ENCODE measurements at regions not wholly inside any gene's neighbourhood (a gene's known extent, or its start where the extent isn't known, plus 50 kb on each side); places are given as distances from the start of the nearest gene placed in this dataset.

DNA sequence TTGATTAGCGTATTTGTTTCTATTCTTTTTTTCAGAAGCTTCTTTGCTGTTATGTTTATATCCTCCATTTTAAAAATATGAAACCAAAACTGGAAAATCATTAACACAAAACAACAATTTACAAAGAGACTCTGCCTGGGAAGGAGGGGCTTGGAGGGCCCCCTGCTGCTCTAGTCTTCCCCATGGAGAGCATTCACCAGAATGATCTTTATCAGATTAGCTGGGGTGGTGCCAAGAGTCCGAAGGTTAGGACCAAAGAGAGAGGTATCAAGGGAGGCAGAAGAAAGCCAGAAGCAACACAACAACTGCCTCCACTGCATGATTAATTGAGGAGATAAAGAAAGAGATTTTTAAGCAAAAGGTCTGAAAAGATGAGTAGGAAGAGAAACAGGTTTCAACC lies 218.6 kb downstream of the IRS1 start (continued):
- TF ChIP-seq ATF7-NPFF (CRISPR knock-in tag; IDR thresholded peaks at IDR 0.05; ENCODE audit: low read depth) (no peak), KLF11 (CRISPR knock-in tag; IDR thresholded peaks at IDR 0.05) (peak; percentile 58; the same call in 1 of the 2 replicates), ZNF619 (CRISPR knock-in tag; IDR thresholded peaks at IDR 0.05) (no peak), SAFB2 (CRISPR knock-in tag; IDR thresholded peaks at IDR 0.05; ENCODE audit: borderline replicate concordance, low read depth) (no peak), IRF2 (CRISPR knock-in tag; IDR thresholded peaks at IDR 0.05) (peak; percentile 84), THAP7 (CRISPR knock-in tag; IDR thresholded peaks at IDR 0.05) (no peak), SNRNP70 (IDR thresholded peaks at IDR 0.05; ENCODE audit: low read depth, low read length) (no peak), ARNT2 (CRISPR knock-in tag; IDR thresholded peaks at IDR 0.05; ENCODE audit: low read depth) (no peak), MED13 (CRISPR knock-in tag; IDR thresholded peaks at IDR 0.05) (no peak), NAIF1 (CRISPR knock-in tag; IDR thresholded peaks at IDR 0.05; ENCODE audit: borderline replicate concordance) (no peak), AKAP8 (CRISPR knock-in tag; IDR thresholded peaks at IDR 0.05) (no peak), ZFP36 (IDR thresholded peaks at IDR 0.05; ENCODE audit: borderline replicate concordance, low read depth, low read length, partially characterized antibody) (no peak), STAT5B (CRISPR knock-in tag; IDR thresholded peaks at IDR 0.05) (no peak), ZNF468 (CRISPR knock-in tag; IDR thresholded peaks at IDR 0.05) (no peak), EHMT2 (IDR thresholded peaks at IDR 0.05; ENCODE audit: borderline replicate concordance, low read depth, low read length) (no peak), EP300 (IDR thresholded peaks at IDR 0.05; ENCODE audit: low read depth in 2 of 2, low read length in 2 of 2) (peak in 1 of 2 experiments; percentile 81; a peak in 2 of 4 replicates), EP300 (CRISPR knock-in tag; IDR thresholded peaks at IDR 0.05; ENCODE audit: borderline replicate concordance) (0 out of 2 replicates have a peak, but pooled peaks have one; percentile 36), ATM (IDR thresholded peaks at IDR 0.05; ENCODE audit: borderline replicate concordance) (no peak), GATA4 (IDR thresholded peaks at IDR 0.05; ENCODE audit: borderline replicate concordance, low read depth) (peak; percentile 48; the same call in 1 of the 2 replicates), TP53 (CRISPR knock-in tag; conservative IDR thresholded peaks at IDR 0.05) (no peak), YY1 (IDR thresholded peaks at IDR 0.05; ENCODE audit: insufficient read depth, insufficient replicate concordance, low read depth, low read length) (no peak), MEIS2 (CRISPR knock-in tag; IDR thresholded peaks at IDR 0.05) (no peak)
- TF ChIP-seq, protein P1, sequence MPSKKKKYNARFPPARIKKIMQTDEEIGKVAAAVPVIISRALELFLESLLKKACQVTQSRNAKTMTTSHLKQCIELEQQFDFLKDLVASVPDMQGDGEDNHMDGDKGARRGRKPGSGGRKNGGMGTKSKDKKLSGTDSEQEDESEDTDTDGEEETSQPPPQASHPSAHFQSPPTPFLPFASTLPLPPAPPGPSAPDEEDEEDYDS (CRISPR knock-in tag; IDR thresholded peaks at IDR 0.05), result peak; percentile 21; the same call in 1 of the 2 replicates
- TF ChIP-seq, protein P2, sequence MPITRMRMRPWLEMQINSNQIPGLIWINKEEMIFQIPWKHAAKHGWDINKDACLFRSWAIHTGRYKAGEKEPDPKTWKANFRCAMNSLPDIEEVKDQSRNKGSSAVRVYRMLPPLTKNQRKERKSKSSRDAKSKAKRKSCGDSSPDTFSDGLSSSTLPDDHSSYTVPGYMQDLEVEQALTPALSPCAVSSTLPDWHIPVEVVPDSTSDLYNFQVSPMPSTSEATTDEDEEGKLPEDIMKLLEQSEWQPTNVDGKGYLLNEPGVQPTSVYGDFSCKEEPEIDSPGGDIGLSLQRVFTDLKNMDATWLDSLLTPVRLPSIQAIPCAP (CRISPR knock-in tag; IDR thresholded peaks at IDR 0.05; ENCODE audit: low read depth), result no peak
- TF ChIP-seq, protein P3, sequence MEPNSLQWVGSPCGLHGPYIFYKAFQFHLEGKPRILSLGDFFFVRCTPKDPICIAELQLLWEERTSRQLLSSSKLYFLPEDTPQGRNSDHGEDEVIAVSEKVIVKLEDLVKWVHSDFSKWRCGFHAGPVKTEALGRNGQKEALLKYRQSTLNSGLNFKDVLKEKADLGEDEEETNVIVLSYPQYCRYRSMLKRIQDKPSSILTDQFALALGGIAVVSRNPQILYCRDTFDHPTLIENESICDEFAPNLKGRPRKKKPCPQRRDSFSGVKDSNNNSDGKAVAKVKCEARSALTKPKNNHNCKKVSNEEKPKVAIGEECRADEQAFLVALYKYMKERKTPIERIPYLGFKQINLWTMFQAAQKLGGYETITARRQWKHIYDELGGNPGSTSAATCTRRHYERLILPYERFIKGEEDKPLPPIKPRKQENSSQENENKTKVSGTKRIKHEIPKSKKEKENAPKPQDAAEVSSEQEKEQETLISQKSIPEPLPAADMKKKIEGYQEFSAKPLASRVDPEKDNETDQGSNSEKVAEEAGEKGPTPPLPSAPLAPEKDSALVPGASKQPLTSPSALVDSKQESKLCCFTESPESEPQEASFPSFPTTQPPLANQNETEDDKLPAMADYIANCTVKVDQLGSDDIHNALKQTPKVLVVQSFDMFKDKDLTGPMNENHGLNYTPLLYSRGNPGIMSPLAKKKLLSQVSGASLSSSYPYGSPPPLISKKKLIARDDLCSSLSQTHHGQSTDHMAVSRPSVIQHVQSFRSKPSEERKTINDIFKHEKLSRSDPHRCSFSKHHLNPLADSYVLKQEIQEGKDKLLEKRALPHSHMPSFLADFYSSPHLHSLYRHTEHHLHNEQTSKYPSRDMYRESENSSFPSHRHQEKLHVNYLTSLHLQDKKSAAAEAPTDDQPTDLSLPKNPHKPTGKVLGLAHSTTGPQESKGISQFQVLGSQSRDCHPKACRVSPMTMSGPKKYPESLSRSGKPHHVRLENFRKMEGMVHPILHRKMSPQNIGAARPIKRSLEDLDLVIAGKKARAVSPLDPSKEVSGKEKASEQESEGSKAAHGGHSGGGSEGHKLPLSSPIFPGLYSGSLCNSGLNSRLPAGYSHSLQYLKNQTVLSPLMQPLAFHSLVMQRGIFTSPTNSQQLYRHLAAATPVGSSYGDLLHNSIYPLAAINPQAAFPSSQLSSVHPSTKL (CRISPR knock-in tag; IDR thresholded peaks at IDR 0.05), result peak; percentile 90
